ENCODE measurements at regions not wholly inside any gene's neighbourhood (a gene's known extent, or its start where the extent isn't known, plus 50 kb on each side); places are given as distances from the start of the nearest gene placed in this dataset.

- ChIA-PET POLR2A (no interaction called here), CTCF (no interaction called here)
- no peak for TF ChIP-seq CTCF (IDR thresholded peaks at IDR 0.05; ENCODE audit: control extremely low read depth, extremely low read depth, low read depth, missing control alignments)
- no peak for DNase-seq (ENCODE audit: extremely low spot score)
Measured at GRCh38 chr16:51797669-51798259, 646.7 kb upstream of the SALL1 start.

- TF ChIP-seq CTCF (IDR thresholded peaks at IDR 0.05; ENCODE audit: control extremely low read depth, extremely low read depth, low read depth, missing control alignments) = no peak
- DNase-seq (ENCODE audit: extremely low spot score) = no peak
- ChIA-PET CTCF (no interaction called here), POLR2A (no interaction called here)
Measured at GRCh38 chr16:51779240-51779639, 628.2 kb upstream of the SALL1 start.

- ChIA-PET CTCF (interaction anchor here (1.0 kb wide), 1 partner anchor 16 kb away, joined by 3 read pairs; no protein-coding TSS in a partner anchor), POLR2A (no interaction called here)
- DNase-seq (ENCODE audit: extremely low spot score) = no peak
- TF ChIP-seq CTCF (IDR thresholded peaks at IDR 0.05; ENCODE audit: control extremely low read depth, extremely low read depth, low read depth, missing control alignments) = no peak
Measured at GRCh38 chr16:51773071-51773890, 622.2 kb upstream of the SALL1 start.

- ChIA-PET CTCF (interaction anchor here (1.5 kb wide), 1 partner anchor 8 kb away, joined by 3 read pairs; no protein-coding TSS in a partner anchor), POLR2A (no interaction called here)
- TF ChIP-seq CTCF (IDR thresholded peaks at IDR 0.05; ENCODE audit: control extremely low read depth, extremely low read depth, low read depth, missing control alignments) = no peak
Measured at GRCh38 chr16:51766739-51767138, 615.7 kb upstream of the SALL1 start.

GRCh38 chr16:51763072-51763661 is 612.1 kb upstream of the SALL1 start:
- POLR2A ChIA-PET = no interaction called here
- CTCF ChIA-PET = interaction anchor here (0.8 to 0.9 kb wide), 2 partner anchors 12 to 13 kb away, joined by 3 read pairs; no protein-coding TSS in a partner anchor
- TF ChIP-seq CTCF (IDR thresholded peaks at IDR 0.05; ENCODE audit: control extremely low read depth, extremely low read depth, low read depth, missing control alignments) = no peak
- no peak for DNase-seq (ENCODE audit: extremely low spot score)

More at GRCh38 chr16:51766739-51767138, 615.7 kb upstream of the SALL1 start:
- DNase-seq (ENCODE audit: extremely low spot score) = no peak

GRCh38 chr16:51762081-51762996 is 611.3 kb upstream of the SALL1 start:
- CTCF ChIA-PET = interaction anchor here (0.9 kb wide), 1 partner anchor 13 kb away, joined by 3 read pairs; no protein-coding TSS in a partner anchor

More at GRCh38 chr16:51762081-51762996, 611.3 kb upstream of the SALL1 start:
- peak; percentile 96 for TF ChIP-seq CTCF (IDR thresholded peaks at IDR 0.05; ENCODE audit: control extremely low read depth, extremely low read depth, low read depth, missing control alignments)
- peak; percentile 68 for DNase-seq (ENCODE audit: extremely low spot score)
- POLR2A ChIA-PET = no interaction called here

Data from GM10248 (cell line).